ENCODE measurements at regions not wholly inside any gene's neighbourhood (a gene's known extent, or its start where the extent isn't known, plus 50 kb on each side); places are given as distances from the start of the nearest gene placed in this dataset.
"Not testable (repeated sequence)": the region's sequence is repeated elsewhere in the genome, so short reads cannot be mapped to it uniquely, and the experiment has no call there.

- no peak for DNase-seq
These were observed 588.9 kb upstream of the TMEFF2 start for GRCh38 chr2:192783643-192784042.

- DNase-seq, result no peak
These were observed 580.9 kb upstream of the TMEFF2 start for GRCh38 chr2:192775459-192776262.

GRCh38 chr2:192775011-192775410 lies 580.3 kb upstream of the TMEFF2 start:
- no peak for DNase-seq

DNA sequence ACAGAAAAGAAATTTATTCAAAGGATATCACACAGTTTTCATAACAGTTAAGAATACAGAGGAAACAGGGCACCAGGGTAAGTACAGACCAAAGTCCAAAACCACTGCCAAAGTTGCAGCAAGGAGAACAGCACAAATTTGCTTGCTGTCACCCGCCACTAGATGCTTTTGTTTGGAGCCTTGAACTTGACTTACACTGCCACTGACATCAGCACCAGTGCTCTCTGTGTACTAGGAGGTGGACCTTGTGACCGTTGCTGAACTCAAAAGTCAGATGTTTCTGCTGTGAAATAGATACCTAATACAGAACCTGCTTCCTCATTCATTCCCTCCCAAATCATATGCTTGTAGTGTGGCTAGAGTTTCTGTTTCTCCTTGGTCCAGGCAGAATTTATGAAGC lies 578.3 kb upstream of the TMEFF2 start:
- DNase-seq, result no peak

DNA sequence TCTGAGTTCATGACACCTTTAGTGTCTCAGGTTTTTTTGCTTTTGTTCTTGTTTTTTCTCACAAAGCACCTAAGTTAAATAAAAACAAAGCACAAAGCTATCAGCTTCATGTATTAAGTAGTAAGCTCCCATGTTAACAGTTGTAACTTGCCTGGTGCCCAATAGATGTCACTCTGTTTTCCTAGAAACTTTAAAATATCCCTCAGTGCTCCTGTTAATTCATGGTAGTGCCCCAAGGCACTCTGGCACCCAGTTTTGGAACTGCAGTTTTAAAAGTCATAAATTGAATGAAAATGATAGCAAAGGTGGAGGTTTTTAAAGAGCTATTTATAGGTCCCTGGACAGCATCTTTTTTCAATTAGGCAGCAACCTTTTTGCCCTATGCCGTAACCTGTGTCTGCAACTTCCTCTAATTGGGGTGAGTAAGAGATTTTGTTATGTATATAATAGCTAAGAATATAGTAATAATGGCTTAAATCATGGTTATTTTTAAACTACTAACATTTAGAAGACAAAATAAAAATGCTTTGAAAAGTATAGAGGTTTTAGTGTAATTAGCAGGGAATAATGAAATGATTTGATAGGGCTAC lies 555.0 kb upstream of the TMEFF2 start:
- no peak for DNase-seq

GRCh38 chr2:192741889-192742288 lies 547.2 kb upstream of the TMEFF2 start:
- DNase-seq, result no peak

- DNase-seq, result no peak
These were observed 540.7 kb upstream of the TMEFF2 start for GRCh38 chr2:192735447-192735846.

- DNase-seq, result no peak
These were observed 534.6 kb upstream of the TMEFF2 start for GRCh38 chr2:192729369-192729768.

- DNase-seq, result no peak
These were observed 531.3 kb upstream of the TMEFF2 start for GRCh38 chr2:192725991-192726390.

DNA sequence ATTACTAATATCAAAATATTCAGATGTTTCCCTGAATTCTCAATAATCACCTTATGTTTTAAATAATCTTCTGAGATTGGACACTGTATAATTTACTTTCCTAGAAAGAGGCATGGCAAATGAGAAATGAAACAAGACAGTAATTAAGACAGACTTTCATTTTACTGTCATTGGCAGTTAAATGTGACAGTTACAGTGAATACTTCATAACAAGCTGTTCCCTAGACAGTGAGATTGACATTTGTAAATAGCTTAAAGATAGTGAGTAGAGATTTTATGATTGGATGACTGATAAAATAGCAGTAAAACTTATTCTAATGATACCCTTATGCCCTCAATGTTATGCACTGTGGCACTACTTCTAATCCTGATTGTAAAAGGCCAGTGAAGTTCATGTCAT lies 524.9 kb upstream of the TMEFF2 start:
- no peak for DNase-seq

GRCh38 chr2:192718340-192718739 lies 523.6 kb upstream of the TMEFF2 start:
- no peak for DNase-seq

DNA sequence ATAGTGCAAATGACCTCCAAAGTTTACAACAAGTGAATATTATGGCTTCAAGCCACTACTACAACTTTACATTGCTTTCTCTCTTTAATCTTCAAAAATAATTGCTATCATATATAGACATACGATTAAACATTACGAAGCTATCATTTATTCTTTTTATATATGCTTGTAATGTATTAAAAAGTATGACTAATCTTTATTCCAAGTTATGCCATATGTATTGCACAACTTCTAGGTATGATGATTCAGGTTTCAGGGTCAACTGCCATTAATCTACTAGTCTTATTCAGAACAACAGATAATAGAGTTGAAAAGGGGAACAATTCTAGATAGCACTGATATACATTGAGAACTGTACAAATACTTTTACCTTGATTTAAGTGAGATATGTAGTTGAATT lies 506.2 kb upstream of the TMEFF2 start:
- no peak for DNase-seq

DNA sequence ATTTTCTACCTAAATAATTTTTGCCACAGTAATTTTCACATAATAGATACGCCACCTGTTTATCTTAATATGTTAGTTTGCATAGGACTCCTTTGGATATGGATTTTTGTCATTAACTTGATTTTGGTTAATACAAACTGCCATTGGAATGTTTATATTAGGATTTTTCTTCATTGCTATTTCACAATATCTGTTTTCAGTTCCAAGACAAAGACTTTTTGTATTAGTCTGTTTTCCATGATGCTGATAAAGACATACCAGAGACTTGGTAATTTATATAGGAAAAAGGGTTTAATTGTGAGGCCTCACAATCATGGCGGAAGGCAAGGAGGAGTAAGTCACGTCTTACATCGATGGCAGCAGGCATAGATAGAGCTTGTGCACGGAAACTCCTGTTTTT lies 503.1 kb upstream of the TMEFF2 start:
- DNase-seq, result no peak

GRCh38 chr2:192696857-192697256 lies 502.1 kb upstream of the TMEFF2 start:
- DNase-seq, result no peak

- DNase-seq, result no peak
These were observed 492.3 kb upstream of the TMEFF2 start for GRCh38 chr2:192687015-192687414.

DNA sequence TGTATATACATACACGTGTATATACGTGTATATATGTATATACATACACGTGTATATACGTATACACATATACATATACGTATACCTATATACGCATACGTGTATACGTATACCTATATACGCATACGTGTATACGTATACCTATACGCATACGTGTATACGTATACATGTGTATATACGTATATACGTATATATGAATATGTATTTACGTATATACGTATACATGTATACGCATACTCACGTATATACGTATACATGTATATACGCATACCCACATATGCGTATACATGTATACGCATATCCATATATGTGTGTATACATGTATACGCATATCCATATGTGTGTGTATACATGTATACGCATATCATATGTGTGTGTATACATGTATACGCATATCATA lies 487.8 kb upstream of the TMEFF2 start:
- not testable (repeated sequence) for DNase-seq

DNA sequence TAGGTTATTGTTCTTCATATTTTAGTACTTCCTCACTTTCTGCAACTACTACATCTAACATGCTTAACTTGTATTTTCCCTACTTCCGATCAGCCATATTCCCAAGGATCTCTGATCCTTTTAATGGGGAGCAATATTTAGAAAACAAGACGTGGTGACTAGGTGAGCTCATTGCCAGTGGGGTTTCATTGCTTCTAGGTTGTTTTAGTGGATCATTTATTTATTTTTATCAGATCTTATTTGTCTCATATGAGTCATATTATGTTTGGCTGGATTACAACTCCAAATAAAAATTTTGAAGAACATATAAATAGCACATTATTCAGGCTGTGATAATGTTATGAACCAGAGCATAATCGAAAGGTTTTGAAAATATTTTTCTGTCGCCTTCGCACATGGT lies 480.9 kb upstream of the TMEFF2 start:
- no peak for DNase-seq

DNA sequence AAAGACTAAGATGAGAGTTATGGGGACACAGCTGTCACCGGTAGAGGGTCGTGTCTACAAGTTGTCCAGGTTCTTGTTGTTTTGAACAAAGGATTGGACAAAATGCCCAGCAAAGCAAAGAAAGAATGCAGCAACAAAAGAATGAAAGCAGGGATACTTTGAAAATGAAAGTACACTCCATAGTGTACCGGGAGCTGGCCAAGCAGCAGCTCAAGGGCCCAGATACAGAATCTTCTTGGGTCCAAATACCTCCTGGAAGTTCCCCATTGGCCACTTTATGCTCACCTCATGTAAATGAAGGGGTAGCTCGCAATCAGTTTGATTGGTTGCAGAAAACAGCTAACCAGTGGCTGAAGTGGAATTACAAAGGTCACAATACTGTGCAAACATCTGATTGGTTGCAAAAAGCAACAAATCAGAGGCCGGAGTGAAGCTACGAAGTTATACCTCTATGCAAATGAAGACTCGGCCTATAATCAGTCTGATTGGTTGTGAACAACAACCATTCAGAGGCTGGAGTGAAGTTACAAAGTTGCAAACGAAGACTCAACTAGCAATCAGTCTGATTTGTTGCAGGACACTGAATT lies 474.9 kb upstream of the TMEFF2 start:
- no peak for DNase-seq

DNA sequence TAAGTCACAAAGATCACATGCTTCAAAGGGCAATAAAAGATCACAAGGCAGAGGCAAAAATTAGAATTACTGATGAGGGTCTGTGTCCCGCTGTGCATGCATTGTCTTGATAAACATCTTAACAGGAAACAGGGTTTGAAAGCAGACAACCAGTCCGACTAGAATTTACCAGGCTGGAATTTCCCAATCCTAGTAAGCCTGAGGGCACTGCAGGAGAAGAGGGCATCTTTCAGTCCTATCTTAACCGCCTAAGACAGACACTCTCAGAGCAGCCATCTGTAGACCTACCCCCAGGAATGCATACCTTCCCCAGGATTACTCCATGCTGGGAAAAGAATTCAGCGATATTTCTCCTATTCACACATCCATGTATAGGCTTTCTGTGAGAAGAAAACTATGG lies 465.8 kb upstream of the TMEFF2 start:
- DNase-seq, result not testable (repeated sequence)

DNA sequence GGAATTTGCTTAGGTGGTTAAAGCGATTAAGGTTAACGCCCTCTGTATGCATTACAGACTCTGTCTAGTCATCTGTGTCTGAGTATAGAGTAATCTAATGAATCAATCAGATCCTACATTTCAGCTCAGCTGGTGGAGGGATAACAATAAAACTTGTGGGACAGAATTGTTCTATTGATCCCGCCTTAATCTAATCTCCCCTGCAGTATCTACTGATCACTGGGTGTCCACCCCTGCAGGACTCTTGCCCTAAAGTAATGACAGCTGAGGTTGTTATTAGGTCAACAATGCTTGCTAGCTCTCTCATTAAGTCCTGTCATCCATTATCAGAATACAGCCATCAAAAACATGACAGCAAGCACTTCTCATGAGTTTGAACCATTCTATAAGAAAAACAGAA lies 462.6 kb upstream of the TMEFF2 start:
- DNase-seq, result no peak

GRCh38 chr2:192655916-192656315 lies 461.2 kb upstream of the TMEFF2 start:
- DNase-seq, result no peak

GRCh38 chr2:192645811-192646598 lies 451.3 kb upstream of the TMEFF2 start:
- no peak for DNase-seq

DNA sequence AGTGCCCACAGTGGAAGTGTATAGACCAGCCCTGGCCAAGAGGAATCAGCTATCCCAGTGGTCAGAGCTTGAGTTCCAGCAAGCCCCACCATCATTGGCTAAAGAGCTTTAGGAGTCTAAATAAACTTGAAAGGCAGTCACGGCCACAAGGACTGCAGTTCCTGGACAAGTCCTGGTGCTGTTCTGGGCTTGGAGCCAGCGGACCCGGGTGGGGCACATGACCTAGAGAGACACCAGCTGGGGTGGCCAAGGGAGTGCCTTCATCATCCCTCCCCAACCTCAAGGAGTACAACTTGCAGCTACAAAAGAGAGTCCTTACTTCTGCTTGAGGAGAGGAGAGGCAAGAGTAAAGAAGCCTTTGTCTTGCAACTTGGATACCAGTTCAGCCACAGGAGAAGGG lies 439.8 kb upstream of the TMEFF2 start:
- no peak for DNase-seq

DNA sequence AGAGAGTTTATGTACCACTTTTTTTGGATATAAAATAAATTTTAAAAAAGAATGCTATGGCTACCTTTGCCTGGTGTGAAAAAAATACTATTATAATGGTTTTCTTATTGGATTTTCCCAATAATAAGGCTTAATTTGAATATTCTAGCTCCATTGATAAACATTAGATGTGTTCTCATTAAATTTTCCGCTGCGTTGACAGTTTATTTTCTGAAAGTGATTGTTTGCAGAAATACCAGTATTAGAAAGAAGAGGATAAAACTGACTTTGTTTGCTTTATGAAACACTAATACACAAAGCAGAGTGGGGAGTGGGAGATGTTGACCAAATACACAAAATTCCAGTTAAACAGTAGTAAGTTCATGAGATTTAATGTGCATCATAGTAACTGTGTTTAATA lies 433.3 kb upstream of the TMEFF2 start:
- no peak for DNase-seq

All from stimulated activated CD8-positive, alpha-beta memory T cell treated with anti-CD3 and anti-CD28 coated beads, Interleukin-4, amount 100 ng/mL, for 48 hours (primary cell).